GM21515 (cell line): ENCODE measurements at regions not wholly inside any gene's neighbourhood (a gene's known extent, or its start where the extent isn't known, plus 50 kb on each side); places are given as distances from the start of the nearest gene placed in this dataset.
"Not testable (repeated sequence)": the region's sequence is repeated elsewhere in the genome, so short reads cannot be mapped to it uniquely, and the experiment has no call there.

Experiments
- ATAC-seq: cut with Tn5 transposase; IDR thresholded peaks from one replicate; pipeline ENCODE4 v1.9.1; 2021; ENCODE audit not compliant: unreplicated experiment

- ATAC-seq = no peak
These were observed 53.5 kb downstream of the PAGE2 start for GRCh38 chrX:55142206-55142918.

GRCh38 chrX:55142919-55143310 lies 54.1 kb downstream of the PAGE2 start:
- ATAC-seq = no peak

- ATAC-seq = no peak
These were observed 54.8 kb downstream of the PAGE2 start for GRCh38 chrX:55143621-55144020.

GRCh38 chrX:55144697-55145096 lies 55.9 kb downstream of the PAGE2 start:
- ATAC-seq = no peak

GRCh38 chrX:55149242-55149641 lies 60.4 kb downstream of the PAGE2 start:
- ATAC-seq = no peak

- ATAC-seq = no peak
These were observed 62.4 kb downstream of the PAGE2 start for GRCh38 chrX:55151199-55151598.

GRCh38 chrX:55159551-55159950 lies 60.6 kb upstream of the PAGE5 start:
- no peak for ATAC-seq

GRCh38 chrX:55160685-55161552 lies 59.2 kb upstream of the PAGE5 start:
- peak; percentile 96 for ATAC-seq

- no peak for ATAC-seq
These were observed 58.6 kb upstream of the PAGE5 start for GRCh38 chrX:55161581-55161980.

- ATAC-seq = no peak
These were observed 57.0 kb upstream of the PAGE5 start for GRCh38 chrX:55163171-55163570.

- ATAC-seq = not testable (repeated sequence)
These were observed 55.1 kb upstream of the PAGE5 start for GRCh38 chrX:55165026-55165425.

GRCh38 chrX:55167124-55167803 lies 52.9 kb upstream of the PAGE5 start:
- ATAC-seq = no peak

- ATAC-seq = no peak
These were observed 52.2 kb upstream of the PAGE5 start for GRCh38 chrX:55167901-55168300.

- no peak for ATAC-seq
These were observed 50.4 kb upstream of the PAGE5 start for GRCh38 chrX:55169782-55170181.
